NCI-H460 (cell line): ENCODE measurements at regions not wholly inside any gene's neighbourhood (a gene's known extent, or its start where the extent isn't known, plus 50 kb on each side); places are given as distances from the start of the nearest gene placed in this dataset.
"Not testable (repeated sequence)": the region's sequence is repeated elsewhere in the genome, so short reads cannot be mapped to it uniquely, and the experiment has no call there.

Experiments used
- DNase-seq: peaks from one replicate; pipeline ENCODE4 v3.0.0-alpha.2; 2016; ENCODE audit warnings: low read depth; ENCODE audit errors: extremely low read depth

- no peak for DNase-seq
Measured at GRCh38 chr10:64626924-64627323, 1105.7 kb downstream of the REEP3 start.

GRCh38 chr10:64630534-64630933 lies 1109.3 kb downstream of the REEP3 start:
- DNase-seq = no peak

- no peak for DNase-seq
Measured at GRCh38 chr10:64635906-64636305, 1114.7 kb downstream of the REEP3 start.

GRCh38 chr10:64636461-64636860 lies 1115.3 kb downstream of the REEP3 start:
- no peak for DNase-seq

DNA sequence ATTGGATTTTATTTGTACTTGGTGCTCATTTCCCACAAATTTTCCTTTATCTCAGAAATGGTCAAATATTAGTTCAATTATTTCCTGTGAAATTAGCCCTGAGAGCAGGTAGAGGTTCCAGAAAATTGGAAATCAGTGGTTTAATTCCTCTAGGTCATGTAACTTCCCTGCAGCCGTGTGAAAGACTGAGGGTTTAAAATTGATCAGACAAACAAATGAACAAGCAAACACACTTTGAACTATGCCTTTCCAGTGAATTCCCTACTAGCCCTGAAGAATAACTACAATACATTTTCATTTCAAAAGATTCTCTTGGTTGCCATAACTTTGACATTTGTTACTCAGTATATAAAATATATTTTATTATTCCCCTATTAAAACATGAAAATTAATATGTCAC lies 1116.7 kb downstream of the REEP3 start:
- DNase-seq = no peak

GRCh38 chr10:64648915-64649314 lies 1127.7 kb downstream of the REEP3 start:
- peak; percentile 17 for DNase-seq

DNA sequence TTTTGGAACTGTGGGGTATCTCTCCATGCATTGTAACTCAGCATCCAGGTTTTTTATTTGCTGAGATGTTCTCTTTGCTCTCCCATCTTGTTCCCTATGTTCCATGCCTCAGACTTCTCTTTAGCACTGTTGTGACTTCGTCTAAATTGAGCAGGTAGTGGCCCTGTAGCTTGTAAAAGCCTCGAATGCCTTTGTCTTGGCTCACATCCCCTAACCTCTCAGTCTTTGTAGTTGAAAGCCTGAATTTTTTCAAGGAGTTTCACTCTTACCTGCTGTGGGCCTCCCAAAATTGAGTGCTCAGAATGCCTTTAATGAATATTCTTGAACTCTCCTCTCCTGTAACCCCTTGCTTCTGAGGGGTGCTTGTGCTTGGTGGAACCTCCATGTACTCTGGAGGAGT lies 1137.3 kb downstream of the REEP3 start:
- no peak for DNase-seq

DNA sequence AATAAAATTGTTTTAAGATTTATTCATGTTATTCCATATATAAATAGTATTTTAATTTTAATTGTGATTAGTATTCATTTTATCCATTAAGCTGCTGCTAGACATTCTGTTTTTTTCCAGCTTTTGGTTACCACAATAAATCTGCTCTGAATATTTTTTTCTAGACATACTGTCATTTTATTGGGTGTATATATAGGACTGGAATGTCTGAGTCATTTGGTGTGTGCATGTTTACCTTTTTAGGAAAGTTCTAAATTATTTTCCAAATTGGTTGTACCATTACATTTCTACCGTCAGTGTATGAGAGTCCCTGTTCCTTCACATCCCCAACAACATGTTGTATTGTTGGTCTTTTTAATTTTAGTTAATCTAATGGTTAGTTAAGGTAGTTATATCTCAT lies 1138.1 kb downstream of the REEP3 start:
- DNase-seq = no peak

DNA sequence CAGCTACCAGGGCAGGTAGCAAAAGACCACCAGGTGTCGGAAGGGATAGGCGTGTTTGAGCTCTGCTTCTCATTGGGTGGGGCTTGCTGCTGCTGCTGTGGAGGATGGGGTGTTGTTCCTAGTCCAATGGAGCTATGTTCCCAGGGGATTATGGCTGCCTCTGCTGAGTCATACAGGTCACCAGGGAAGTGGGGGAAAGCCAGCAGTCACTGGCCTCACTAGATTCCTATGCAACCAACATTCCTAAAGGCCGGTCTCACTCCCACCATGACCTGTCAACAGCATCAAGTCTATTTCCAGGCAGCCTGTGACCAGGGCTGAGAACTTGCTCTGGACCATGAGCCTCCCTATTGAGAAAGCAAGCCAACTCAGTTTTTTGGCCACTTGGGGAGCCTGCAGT lies 1160.8 kb downstream of the REEP3 start:
- DNase-seq = no peak

- no peak for DNase-seq
Measured at GRCh38 chr10:64690194-64690593, 1169.0 kb downstream of the REEP3 start.

DNA sequence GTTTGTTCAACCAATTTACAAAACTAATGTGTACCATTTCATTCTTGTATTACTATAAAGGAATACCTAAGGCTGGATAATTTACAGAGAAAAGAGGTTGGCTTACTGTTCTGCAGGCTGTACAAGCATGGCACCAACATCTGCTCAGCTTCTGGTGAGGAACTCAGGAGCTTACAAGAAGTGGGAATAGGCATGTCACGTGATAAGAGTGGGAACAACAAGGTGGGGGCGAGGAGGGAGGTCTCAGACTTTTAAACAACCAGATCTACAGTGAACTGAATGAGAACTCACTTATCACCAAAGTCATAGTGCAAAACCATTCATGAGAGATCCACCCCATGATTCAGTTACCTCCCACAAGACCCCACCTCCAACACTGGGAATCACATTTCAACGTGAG lies 1178.0 kb downstream of the REEP3 start:
- DNase-seq = no peak

DNA sequence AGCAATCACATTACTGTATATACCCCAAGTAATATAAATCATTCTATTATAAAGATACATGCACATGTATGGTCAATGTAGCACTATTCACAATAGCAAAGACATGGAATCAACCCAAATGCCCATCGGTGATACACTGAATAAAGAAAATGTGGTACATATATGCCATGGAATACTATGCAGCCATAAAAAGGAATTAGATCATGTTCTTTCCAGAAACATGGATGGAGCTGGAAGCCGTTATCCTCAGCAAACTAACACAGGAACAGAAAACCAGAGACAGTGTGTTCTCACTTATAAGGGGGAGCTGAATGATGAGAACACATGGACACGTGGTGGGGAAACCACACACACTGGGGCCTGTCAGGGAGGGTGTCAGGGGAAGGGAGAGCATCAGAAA lies 1180.9 kb downstream of the REEP3 start:
- DNase-seq = not testable (repeated sequence)

GRCh38 chr10:64708884-64709681 lies 1187.9 kb downstream of the REEP3 start:
- DNase-seq = no peak

- DNase-seq = no peak
Measured at GRCh38 chr10:64726466-64726865, 1205.3 kb downstream of the REEP3 start.

DNA sequence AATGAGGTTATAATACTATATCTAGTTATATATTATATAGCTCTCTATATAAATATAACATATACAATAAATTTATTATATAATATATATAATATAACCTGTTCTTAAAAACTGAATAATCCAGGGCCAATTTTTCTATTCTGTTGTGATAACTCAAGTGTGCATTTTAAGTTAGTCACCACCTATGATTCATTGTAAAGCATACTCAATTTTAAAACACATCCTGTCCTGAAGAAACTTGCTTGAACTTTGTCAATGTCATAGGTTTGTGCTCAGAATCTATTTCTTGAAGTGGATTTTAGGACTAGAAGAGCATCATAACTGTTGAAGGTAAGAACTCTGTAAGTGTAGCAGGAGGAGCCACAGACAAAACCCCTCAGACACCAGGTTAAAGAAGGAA lies 1209.8 kb downstream of the REEP3 start:
- DNase-seq = no peak

DNA sequence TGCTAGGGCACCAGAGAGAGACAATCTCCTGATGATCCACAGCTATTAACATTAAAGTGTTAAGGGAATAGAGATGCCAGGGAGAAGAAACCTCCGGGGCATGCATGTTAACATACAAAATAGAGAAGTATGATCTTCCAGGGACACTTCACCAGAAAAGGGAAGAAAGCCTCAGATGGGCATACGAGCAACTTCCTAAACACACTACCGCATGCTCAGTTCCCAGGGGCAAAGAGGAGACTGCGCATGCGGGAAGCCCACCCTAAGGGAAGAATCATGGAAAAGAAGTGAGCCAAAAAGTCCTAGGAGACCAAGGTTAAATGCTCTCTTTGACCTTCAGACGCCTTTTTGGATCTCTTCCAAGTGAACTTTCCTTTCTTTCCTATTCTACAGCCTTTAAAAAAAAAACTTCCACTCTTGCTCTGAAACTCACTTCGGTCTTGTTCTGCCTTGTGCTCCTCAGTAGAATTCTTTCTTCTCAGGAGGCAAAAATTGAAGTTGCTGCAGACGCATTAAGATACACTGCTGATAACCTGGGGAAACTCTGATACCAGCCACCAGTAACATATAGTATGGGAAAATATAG lies 1211.3 kb downstream of the REEP3 start:
- no peak for DNase-seq

GRCh38 chr10:64733980-64734379 lies 1212.8 kb downstream of the REEP3 start:
- peak; percentile 38 for DNase-seq

GRCh38 chr10:64738462-64738861 lies 1217.3 kb downstream of the REEP3 start:
- no peak for DNase-seq

DNA sequence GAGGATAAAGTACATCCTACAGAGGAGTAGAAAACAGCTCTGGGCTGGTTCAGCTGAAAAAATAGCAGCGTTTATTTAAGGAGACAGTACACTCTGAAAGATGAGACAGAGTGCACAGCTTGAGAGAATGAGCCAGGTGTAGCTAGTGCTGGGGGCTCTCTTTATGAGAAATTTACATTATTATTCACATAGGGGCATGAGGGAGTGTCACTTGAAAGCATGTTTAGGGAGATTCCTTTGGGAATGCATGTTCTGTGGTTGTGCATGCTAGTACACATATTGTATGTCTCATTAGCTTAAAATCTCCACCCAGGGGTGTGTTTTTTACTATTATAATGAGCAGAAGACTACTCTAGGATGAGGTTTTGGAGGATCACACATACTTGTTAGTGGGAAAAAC lies 1224.4 kb downstream of the REEP3 start:
- DNase-seq = no peak

DNA sequence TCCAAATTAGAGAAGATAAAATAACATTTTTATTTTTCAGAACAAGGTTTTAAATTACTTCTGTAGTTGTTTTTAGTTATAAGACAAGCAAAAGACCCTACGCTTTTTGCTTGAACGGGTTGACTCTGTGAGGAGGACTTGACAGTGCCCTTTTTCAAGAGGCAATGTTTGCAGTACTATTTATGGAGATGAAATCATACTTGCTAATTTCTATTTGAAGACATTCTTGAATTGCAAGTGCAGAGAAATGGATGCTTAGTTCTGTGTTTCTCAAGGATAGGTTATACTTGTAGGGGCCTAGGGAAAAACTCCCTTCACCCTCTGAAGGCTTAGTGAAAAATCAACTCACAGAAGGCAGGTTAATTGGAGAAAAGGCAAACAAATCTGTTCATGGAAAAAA lies 1229.5 kb downstream of the REEP3 start:
- no peak for DNase-seq

- DNase-seq = no peak
Measured at GRCh38 chr10:64753516-64753915, 1232.3 kb downstream of the REEP3 start.

GRCh38 chr10:64760371-64760770 lies 1239.2 kb downstream of the REEP3 start:
- peak; percentile 52 for DNase-seq

- DNase-seq = no peak
Measured at GRCh38 chr10:64762861-64763260, 1241.7 kb downstream of the REEP3 start.
